ENCODE measurements at regions not wholly inside any gene's neighbourhood (a gene's known extent, or its start where the extent isn't known, plus 50 kb on each side); places are given as distances from the start of the nearest gene placed in this dataset.

- peaks cover 3% of the 10 kb centered on the region for H3K9me3 Mint-ChIP-seq (ENCODE audit: unreplicated experiment)
- Histone ChIP-seq H3K27ac (ENCODE audit: low read depth, low read length) (no peak overlapping the region), H2AFZ (ENCODE audit: low read depth, low read length) (no peak overlapping the region), H3K36me3 (ENCODE audit: insufficient read depth, low read length) (no peaks in the 10 kb centered on the region), H3K79me2 (ENCODE audit: insufficient read depth, low read length) (no peaks in the 10 kb centered on the region), H4K20me1 (ENCODE audit: insufficient read depth, low read length) (no peaks in the 10 kb centered on the region), H3K4me3 (ENCODE audit: insufficient read depth, low read depth, low read length) (no peak overlapping the region), H3K4me1 (ENCODE audit: insufficient read depth, low read length) (no peaks in the 10 kb centered on the region), H3K9me3 (ENCODE audit: insufficient read depth, low read depth, low read length) (no peaks in the 10 kb centered on the region), H3K9ac (ENCODE audit: low read length) (no peak overlapping the region), H3K4me2 (ENCODE audit: low read length) (no peak overlapping the region), H3K27me3 (ENCODE audit: insufficient read depth, low read length) (no peaks in the 10 kb centered on the region)
- H3K4me1 Mint-ChIP-seq (ENCODE audit: low read depth, unreplicated experiment) = no peaks in the 10 kb centered on the region
- no peak overlapping the region for H3K27ac Mint-ChIP-seq (ENCODE audit: unreplicated experiment)
- FAIRE-seq (no peak), DNase-seq (ENCODE audit: low read depth) (no peak)
- H3K36me3 Mint-ChIP-seq (ENCODE audit: low read depth, unreplicated experiment) = no peaks in the 10 kb centered on the region
- no peak overlapping the region for H3K4me3 Mint-ChIP-seq (ENCODE audit: unreplicated experiment)
- TF ChIP-seq EZH2 (IDR thresholded peaks at IDR 0.05; ENCODE audit: insufficient read depth, low read length) (no peak), CTCF (IDR thresholded peaks at IDR 0.05; ENCODE audit: insufficient read depth, low read depth, low read length) (no peak)
- no peaks in the 10 kb centered on the region for H3K27me3 Mint-ChIP-seq (ENCODE audit: low read depth, unreplicated experiment)
Observed at GRCh38 chr6:8914700-8915099, 479.4 kb upstream of the SLC35B3 start.

GRCh38 chr6:8908638-8909037 is 473.3 kb upstream of the SLC35B3 start:
- H3K4me2 ChIP-seq (ENCODE audit: low read length) = no peak overlapping the region

More at GRCh38 chr6:8908638-8909037, 473.3 kb upstream of the SLC35B3 start:
- H3K27me3 ChIP-seq (ENCODE audit: insufficient read depth, low read length) = no peaks in the 10 kb centered on the region
- FAIRE-seq (no peak), DNase-seq (ENCODE audit: low read depth) (no peak)
- Mint-ChIP-seq H3K9me3 (ENCODE audit: unreplicated experiment) (peaks cover 2% of the 10 kb centered on the region), H3K4me1 (ENCODE audit: low read depth, unreplicated experiment) (no peaks in the 10 kb centered on the region), H3K27me3 (ENCODE audit: low read depth, unreplicated experiment) (no peaks in the 10 kb centered on the region), H3K4me3 (ENCODE audit: unreplicated experiment) (no peak overlapping the region), H3K36me3 (ENCODE audit: low read depth, unreplicated experiment) (no peaks in the 10 kb centered on the region), H3K27ac (ENCODE audit: unreplicated experiment) (no peak overlapping the region)
- H3K36me3 ChIP-seq (ENCODE audit: insufficient read depth, low read length) = no peaks in the 10 kb centered on the region
- no peaks in the 10 kb centered on the region for H3K4me1 ChIP-seq (ENCODE audit: insufficient read depth, low read length)
- H3K9ac ChIP-seq (ENCODE audit: low read length) = no peak overlapping the region
- no peaks in the 10 kb centered on the region for H4K20me1 ChIP-seq (ENCODE audit: insufficient read depth, low read length)
- TF ChIP-seq EZH2 (IDR thresholded peaks at IDR 0.05; ENCODE audit: insufficient read depth, low read length) = no peak
- TF ChIP-seq CTCF (IDR thresholded peaks at IDR 0.05; ENCODE audit: insufficient read depth, low read depth, low read length) = no peak
- H3K9me3 ChIP-seq (ENCODE audit: insufficient read depth, low read depth, low read length) = no peaks in the 10 kb centered on the region
- no peaks in the 10 kb centered on the region for H3K79me2 ChIP-seq (ENCODE audit: insufficient read depth, low read length)
- no peak overlapping the region for H2AFZ ChIP-seq (ENCODE audit: low read depth, low read length)
- no peak overlapping the region for H3K27ac ChIP-seq (ENCODE audit: low read depth, low read length)
- no peak overlapping the region for H3K4me3 ChIP-seq (ENCODE audit: insufficient read depth, low read depth, low read length)
